Activated B cell treated with CpG ODN at 0.5 μM for 24 hours (primary cell): ENCODE measurements at regions not wholly inside any gene's neighbourhood (a gene's known extent, or its start where the extent isn't known, plus 50 kb on each side); places are given as distances from the start of the nearest gene placed in this dataset.

Experiments
- ATAC-seq: fragments of 200-7000 bp; cut with Tn5 transposase; one replicate; pipeline ENCODE4 v1.10.0; 2021; ENCODE audit warnings: low read depth, mild to moderate bottlenecking, moderate library complexity
- CTCF ChIA-PET: fragments of 350-600 bp; sonication (Branson Sonifier 250); formaldehyde crosslinking; loops from one replicate; lab custom pipeline; 2021; ENCODE audit warnings: antibody characterized with exemption; lab: Charles Lee
- POLR2A ChIA-PET: fragments of 350-600 bp; sonication (Branson Sonifier 250); formaldehyde crosslinking; loops from one replicate; lab custom pipeline; 2021; ENCODE audit warnings: antibody characterized with exemption; lab: Charles Lee
- DNase-seq: peaks from one replicate; pipeline ENCODE4 v3.0.0; 2022
- H3K27ac Mint-ChIP-seq: one replicate; pipeline ENCODE4 v1.8.0; 2020; ENCODE audit warnings: mixed read lengths
- H3K27me3 Mint-ChIP-seq: one replicate; pipeline ENCODE4 v1.8.0; 2021; ENCODE audit warnings: mixed read lengths
- H3K36me3 Mint-ChIP-seq: one replicate; pipeline ENCODE4 v1.8.0; 2021; ENCODE audit warnings: low read depth, mixed read lengths
- H3K4me1 Mint-ChIP-seq: one replicate; pipeline ENCODE4 v1.8.0; 2021; ENCODE audit warnings: mixed read lengths
- H3K4me3 Mint-ChIP-seq: one replicate; pipeline ENCODE4 v1.8.0; 2020; ENCODE audit warnings: mild to moderate bottlenecking, mixed read lengths
- H3K9me3 Mint-ChIP-seq: one replicate; pipeline ENCODE4 v1.8.0; 2020; ENCODE audit warnings: mixed read lengths
- CTCF ChIP-seq: fragments of 200-600 bp; IDR thresholded peaks from one replicate; pipeline ENCODE4 v1.8.0; 2022; ENCODE audit warnings: antibody characterized with exemption, mild to moderate bottlenecking
- intact Hi-C: fragments of 100-400 bp; cut with micrococcal nuclease; formaldehyde crosslinking; loops from one replicate; pipeline ENCODE4 v1.15.1; 2024

GRCh38 chr3:13167829-13168228 lies 94.6 kb upstream of the IQSEC1 start:
- peaks cover 5% of the 10 kb centered on the region for H3K27me3 Mint-ChIP-seq
- DNase-seq: no peak
- H3K4me1 Mint-ChIP-seq: peaks cover 2% of the 10 kb centered on the region
- intact Hi-C loops: no loop called here
- POLR2A ChIA-PET: no interaction called here
- no peaks in the 10 kb centered on the region for H3K9me3 Mint-ChIP-seq
- H3K36me3 Mint-ChIP-seq: no peaks in the 10 kb centered on the region
- no peak overlapping the region for H3K4me3 Mint-ChIP-seq
- no peak for ATAC-seq
- no peak overlapping the region for H3K27ac Mint-ChIP-seq
- no peak for TF ChIP-seq CTCF
- CTCF ChIA-PET: no interaction called here

GRCh38 chr3:13167064-13167743 lies 94.0 kb upstream of the IQSEC1 start:
- H3K36me3 Mint-ChIP-seq: no peaks in the 10 kb centered on the region
- H3K9me3 Mint-ChIP-seq: no peaks in the 10 kb centered on the region
- no peak overlapping the region for H3K27ac Mint-ChIP-seq
- no peak for TF ChIP-seq CTCF
- intact Hi-C loops: no loop called here
- ATAC-seq (no peak), DNase-seq (no peak)
- H3K4me3 Mint-ChIP-seq: no peak overlapping the region
- H3K27me3 Mint-ChIP-seq: peaks cover 6% of the 10 kb centered on the region
- H3K4me1 Mint-ChIP-seq: peaks cover 2% of the 10 kb centered on the region
- ChIA-PET CTCF (no interaction called here), POLR2A (no interaction called here)

DNA sequence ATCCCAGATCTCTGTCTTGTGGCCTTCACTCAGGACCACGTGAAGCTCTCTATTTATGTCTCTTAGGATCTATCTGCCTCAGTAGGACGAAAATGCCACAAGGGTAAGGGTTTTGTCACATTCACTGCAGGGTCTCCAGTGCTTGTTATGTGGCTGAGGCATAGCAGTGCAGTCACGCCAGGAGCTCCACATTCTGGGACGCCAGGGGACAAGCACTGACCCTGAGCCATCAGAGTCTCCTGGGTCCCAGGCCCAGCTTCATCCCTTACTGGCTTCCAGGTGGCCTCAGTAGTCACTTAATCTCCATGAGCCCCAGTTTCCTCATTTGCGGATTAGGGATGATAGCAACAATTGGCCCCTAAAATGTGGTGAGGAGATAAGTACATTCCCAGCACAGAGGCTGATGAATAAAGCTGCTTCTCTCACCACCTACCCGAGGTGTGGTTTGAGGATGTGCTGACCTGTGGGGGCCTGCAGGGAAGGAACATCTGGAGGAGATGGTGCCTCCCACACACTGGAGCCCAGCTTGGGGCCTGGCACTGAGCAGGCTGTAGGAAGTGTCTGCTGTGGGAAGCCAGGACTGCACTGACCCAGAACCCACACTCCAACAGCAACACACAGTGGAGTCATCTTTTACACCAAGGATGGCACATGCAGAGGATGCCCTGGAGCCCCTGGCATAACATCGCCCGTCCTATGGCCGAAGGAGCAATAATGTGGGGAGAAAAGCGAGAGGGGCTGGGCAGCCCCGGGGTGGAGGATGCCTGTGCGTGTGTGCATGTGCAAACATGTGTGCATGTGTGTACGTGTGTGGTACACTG lies 93.2 kb upstream of the IQSEC1 start:
- intact Hi-C loops: no loop called here
- CTCF ChIA-PET: no interaction called here

GRCh38 chr3:13165576-13165975 lies 92.3 kb upstream of the IQSEC1 start:
- ChIA-PET POLR2A (no interaction called here), CTCF (no interaction called here)
- DNase-seq (no peak), ATAC-seq (no peak)
- Mint-ChIP-seq H3K9me3 (no peaks in the 10 kb centered on the region), H3K4me1 (peaks cover 2% of the 10 kb centered on the region), H3K27ac (no peak overlapping the region), H3K27me3 (peaks cover 7% of the 10 kb centered on the region), H3K36me3 (no peaks in the 10 kb centered on the region), H3K4me3 (no peak overlapping the region)
- intact Hi-C loops: no loop called here
- TF ChIP-seq CTCF: no peak

More for the DNA sequence above, 93.2 kb upstream of the IQSEC1 start:
- ATAC-seq: no peak
- no peaks in the 10 kb centered on the region for H3K36me3 Mint-ChIP-seq
- no peak for DNase-seq
- peaks cover 7% of the 10 kb centered on the region for H3K27me3 Mint-ChIP-seq
- TF ChIP-seq CTCF: no peak
- no peak overlapping the region for H3K4me3 Mint-ChIP-seq
- peaks cover 2% of the 10 kb centered on the region for H3K4me1 Mint-ChIP-seq
- H3K9me3 Mint-ChIP-seq: no peaks in the 10 kb centered on the region
- H3K27ac Mint-ChIP-seq: no peak overlapping the region
- POLR2A ChIA-PET: no interaction called here

DNA sequence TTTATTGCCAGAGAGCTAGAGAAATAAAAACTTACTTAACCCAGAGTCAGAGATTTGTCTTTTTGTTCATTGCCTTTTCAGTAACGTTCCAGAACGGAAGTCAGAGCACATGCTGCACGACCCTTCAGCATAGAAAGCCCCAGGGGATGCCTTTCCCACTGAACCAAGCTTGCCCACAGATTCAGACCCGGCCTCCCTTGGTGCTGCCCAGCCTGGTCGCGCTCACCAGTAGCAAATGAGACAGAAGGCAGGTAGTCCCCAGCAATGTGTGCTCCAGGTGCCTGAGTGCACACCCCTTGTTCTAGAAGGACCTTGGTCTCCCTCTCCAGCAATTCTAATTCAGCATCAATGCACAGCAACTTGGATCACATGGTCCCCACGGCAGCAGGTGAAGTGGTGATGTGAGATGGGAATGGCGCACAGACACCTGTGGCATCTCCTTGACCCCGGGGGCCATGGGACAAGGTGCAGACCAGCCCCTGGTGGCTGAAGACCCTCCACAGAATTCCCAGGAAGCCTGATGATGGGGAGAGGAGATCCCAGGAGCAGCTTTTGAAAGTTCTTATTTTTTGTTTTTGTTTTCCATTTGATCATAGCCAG lies 91.8 kb upstream of the IQSEC1 start:
- H3K27ac Mint-ChIP-seq: no peak overlapping the region

More for the DNA sequence above, 91.8 kb upstream of the IQSEC1 start:
- Mint-ChIP-seq H3K4me3 (no peak overlapping the region), H3K36me3 (no peaks in the 10 kb centered on the region), H3K4me1 (no peaks in the 10 kb centered on the region), H3K9me3 (no peaks in the 10 kb centered on the region), H3K27me3 (peaks cover 7% of the 10 kb centered on the region)
- POLR2A ChIA-PET: no interaction called here
- CTCF ChIA-PET: no interaction called here
- TF ChIP-seq CTCF: no peak
- DNase-seq (no peak), ATAC-seq (no peak)
- intact Hi-C loops: no loop called here
